GM21619 (cell line): ENCODE measurements at regions not wholly inside any gene's neighbourhood (a gene's known extent, or its start where the extent isn't known, plus 50 kb on each side); places are given as distances from the start of the nearest gene placed in this dataset.
"Not testable (repeated sequence)": the region's sequence is repeated elsewhere in the genome, so short reads cannot be mapped to it uniquely, and the experiment has no call there.

Experiments
- ATAC-seq: cut with Tn5 transposase; IDR thresholded peaks from one replicate; pipeline ENCODE4 v1.9.1; 2021; ENCODE audit not compliant: unreplicated experiment

DNA sequence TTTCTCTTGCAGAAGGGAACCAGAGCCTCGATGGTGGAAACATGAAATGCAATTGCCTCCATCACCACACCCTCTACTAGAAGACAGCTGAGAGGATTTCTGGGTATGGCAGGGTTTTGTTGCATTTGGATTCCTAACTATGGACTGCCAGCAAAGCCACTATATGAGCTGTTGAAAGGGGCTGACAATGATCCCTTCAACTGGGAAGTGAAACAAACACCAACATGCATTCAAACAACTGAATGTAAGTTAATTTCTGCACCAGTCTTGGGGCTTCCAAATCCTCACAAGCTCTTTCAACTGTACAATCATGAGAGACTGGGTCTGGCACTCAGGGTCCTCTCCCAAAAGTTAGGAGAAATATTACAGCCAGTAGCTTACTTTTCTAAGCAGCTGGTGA, 116.7 kb upstream of the PLCL2 start:
- ATAC-seq: no peak

DNA sequence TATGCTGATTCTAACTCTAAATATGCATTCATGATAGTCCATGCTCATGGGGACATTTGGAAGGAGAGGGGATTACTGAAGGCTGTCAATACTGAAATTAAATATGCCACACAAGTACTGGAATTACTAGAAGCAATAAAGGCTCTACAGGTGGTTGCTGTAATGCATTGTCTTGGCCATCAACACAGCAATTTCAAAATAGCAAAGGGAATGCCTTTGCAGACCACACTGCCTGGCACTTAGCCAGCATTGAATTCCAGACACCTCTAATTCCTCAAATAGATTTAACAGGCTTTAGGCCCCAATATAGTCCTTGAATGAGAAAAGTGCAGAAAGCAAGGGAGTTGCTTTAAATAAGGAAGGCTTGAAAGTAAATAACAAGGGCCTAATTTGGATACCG, 115.8 kb upstream of the PLCL2 start:
- ATAC-seq: no peak

DNA sequence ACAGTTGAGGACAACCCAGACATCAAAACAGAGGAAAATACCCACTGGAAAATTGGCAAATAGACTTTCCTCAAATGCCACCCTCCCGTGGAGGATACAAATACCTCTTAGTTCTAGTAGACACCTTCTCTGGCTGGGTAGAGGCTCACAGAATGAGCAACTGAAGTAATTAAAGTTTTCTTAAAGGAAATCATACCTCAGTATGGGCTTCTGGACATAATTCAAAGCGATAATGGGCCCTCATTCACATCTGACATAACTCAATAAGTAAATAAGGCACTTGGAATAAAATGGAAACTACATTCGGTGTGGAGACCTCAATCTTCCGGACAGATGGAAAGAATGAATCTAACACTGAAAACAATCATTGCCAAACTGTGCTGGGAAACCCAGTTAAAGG, 115.2 kb upstream of the PLCL2 start:
- no peak for ATAC-seq

DNA sequence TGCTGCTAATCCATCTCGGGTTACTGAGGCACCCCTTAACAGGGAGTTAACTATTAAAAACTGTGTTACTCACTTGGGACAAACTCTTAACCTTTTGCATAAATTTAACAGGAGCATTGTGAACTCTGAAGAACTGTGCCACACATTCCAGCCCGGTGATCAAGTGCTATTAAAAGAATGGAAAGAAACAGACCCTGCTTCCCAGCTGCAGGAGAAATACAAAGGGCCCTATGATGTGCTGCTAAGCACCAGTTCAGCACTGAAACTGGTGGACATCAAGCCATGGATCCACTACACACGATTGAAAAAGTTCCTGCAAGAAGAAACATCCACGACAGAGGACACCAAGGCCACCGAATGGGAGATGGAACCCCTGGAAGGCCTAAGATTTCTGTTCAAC, 114.7 kb upstream of the PLCL2 start:
- no peak for ATAC-seq

DNA sequence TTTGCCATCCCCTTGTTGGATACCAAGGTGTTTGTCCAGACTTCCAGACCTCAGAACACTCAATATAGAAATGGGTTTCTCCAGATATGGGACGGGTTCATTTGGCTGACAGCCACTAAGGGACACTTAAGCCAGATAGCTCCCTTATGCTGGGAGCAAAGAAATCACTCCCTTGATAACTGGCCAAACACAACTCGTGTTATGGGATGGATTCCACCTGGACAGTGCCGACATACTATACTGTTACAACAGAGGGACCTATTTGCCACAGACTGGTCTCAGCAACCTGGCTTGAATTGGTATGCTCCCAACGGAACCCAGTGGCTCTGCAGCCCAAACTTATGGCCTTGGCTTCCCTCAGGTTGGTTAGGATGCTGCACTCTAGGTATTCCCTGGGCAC, 114.0 kb upstream of the PLCL2 start:
- no peak for ATAC-seq

DNA sequence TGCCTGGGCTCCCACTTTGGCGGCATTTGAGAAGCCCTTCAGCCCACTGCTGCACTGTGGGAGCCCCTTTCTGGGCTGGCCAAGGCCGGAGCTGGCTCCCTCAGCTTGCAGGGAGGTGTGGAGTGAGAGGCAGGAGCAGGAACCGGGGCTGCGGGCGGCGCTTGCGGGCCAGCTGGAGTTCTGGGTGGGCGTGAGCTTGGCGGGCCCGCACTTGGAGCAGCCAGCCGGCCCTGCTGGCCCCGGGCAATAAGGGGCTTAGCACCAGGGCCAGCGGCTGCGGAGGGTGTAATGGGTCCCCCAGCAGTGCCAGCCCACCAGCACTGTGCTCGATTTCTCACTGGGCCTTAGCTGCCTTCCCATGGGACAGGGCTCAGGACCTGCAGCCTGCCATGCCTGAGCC, 111.2 kb upstream of the PLCL2 start:
- ATAC-seq: not testable (repeated sequence)

DNA sequence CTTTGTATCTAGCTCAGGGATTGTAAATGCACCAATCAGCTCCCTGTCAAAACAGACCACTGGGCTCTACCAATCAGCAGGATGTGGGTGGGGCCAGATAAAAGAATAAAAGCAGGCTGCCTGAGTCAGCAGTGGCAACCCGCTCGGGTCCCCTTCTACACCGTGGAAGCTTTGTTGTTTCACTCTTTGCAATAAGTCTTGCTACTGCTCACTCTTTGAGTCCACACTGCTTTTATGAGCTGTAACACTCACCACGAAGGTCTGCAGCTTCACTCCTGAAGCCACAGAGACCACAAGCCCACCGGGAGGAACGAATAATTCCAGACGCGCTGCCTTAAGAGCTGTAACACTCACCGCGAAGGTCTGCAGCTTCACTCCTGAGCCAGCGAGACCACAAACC, 110.2 kb upstream of the PLCL2 start:
- not testable (repeated sequence) for ATAC-seq

DNA sequence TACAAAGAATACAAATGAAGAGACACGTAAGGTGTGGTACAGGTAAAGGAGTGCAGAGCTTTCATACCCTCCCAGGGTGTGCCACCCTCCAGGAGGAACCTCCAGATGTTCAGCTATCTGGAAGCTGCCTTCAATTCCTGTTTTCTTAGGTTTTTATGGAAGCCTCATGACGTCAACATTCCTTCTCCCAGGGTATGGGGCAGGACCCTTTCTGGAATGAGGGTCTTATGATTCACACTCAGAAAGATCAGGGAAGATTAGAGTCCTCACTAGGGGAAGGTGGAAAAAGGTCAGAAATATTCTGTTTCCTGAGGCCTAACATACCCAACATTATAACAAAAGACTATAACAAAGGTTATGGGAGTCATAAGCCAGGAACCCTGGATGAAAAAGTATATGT, 99.8 kb upstream of the PLCL2 start:
- ATAC-seq: no peak

DNA sequence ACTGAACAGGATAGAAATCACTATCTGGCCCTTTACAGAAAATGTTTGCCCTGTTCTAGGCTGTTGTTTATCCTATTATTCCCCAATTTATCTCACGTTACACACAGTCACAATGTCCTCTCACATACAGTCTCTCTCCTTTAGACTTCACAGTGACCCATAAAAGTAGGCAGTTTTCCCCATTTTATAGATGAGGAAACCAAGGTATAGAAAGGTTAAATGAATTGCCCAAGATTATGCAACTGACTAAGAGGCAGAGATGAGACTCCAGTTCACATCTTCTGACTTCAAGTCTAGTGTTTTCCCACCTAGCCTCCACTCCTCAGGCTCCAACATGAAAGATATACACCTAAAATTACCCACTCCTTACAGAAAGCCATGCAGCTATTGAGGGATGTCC, 99.3 kb upstream of the PLCL2 start:
- no peak for ATAC-seq

DNA sequence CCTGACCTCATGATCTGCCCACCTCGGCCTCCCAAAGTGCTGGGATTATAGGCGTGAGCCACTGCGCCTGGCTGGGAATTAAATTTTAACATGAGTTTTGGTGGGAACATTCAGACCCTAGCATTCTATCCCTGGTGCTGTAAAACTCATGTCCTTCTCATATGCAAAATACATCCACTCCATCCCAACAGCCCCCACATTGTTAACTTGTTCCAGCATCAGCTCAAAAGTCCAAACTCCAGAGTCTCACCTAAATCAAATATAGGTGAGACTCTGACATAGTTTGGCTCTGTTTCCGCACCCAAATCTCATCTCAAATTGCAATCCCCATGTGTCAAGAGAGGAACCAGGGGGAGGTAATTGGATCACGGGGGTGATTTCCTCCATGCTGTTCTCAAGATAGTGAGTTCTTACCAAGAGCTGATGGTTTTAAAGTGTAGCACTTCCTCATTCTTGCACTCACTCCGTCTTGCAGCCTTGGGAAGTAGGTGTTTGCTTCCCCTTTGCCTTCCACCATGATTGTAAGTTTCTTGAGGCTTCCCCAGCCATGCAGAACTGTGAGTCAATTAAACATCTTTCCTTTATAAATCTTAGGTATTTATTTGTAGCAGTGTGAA, 96.2 kb upstream of the PLCL2 start:
- no peak for ATAC-seq

DNA sequence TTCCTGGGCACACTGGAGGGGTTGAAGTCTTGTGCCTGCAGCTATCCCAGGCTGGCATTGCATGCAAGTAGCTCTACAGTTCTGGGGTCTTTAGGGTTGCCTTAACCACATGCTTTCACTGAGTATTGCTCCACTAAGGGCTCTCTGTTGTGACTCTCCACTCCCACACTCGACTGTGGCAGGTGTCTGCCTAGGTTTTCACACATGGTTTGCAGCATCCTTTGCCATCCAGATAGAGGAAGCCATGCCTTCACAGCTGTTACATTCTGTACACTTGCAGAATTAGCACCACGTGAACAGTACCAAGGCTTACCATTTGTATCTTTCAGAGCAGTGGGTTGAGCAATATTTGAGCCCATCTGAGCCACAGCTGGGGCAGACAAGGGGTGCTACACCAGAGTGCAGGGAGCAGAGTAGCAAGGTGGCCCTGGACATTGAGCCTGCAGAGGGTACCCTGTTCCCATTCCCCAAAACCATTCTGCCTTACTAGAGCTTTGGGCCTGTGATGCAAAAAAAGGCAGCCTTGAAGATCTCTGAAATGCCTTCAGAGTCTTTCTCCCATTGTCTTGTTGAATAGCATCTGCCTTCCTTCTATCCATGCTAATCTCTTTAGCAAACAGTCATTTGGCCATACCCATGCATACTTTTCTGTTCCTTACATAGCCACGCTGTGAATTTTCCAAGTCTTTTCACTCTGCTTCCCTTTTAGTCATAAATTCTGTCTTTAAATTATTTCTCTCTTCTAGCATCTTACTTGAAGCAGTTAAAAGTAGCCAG, 95.2 kb upstream of the PLCL2 start:
- ATAC-seq: no peak

DNA sequence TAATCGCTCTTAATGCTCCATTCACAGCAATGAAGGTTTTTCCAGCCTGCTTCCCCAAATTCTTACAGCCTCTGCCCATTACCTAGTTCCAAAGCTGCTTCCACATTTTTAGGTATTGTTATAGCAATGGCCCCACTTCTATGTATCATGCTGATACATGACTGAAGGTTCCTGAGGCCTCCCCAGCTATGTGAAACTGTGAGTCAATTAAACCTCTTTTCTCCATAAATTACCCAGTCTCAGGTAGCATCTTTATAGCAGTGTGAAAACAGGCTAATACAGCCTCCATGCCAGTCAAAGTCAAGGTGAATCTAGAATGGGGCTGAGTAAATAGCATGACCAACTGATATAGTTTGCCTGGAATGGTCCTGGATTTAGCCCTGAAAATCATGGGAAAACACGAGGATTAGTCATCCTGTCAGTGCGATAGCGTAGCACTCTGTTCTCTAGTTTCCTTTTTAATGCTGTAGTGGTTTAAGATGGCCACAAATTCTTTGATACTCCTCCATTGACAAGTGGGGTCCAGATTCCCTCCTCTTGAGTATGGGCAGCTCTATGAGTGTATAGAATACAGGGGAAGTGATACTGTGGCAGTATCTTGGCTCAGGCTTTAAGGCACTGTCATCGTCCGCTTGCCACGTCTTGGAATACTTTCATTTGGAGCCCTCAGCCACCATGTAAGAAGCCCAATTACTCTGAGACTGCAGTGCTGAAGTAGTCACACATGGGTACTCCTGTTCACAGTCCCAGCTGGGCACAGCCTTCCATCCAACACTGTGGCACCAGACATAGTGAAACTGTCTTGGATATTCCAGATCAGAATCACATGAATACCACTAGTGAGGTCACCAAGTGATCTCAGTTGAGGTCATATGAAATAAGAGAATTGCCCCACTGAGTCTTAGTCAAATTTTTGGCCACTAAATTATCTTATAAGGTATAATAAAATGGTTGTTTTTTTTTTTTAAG, 94.0 kb upstream of the PLCL2 start:
- no peak for ATAC-seq

DNA sequence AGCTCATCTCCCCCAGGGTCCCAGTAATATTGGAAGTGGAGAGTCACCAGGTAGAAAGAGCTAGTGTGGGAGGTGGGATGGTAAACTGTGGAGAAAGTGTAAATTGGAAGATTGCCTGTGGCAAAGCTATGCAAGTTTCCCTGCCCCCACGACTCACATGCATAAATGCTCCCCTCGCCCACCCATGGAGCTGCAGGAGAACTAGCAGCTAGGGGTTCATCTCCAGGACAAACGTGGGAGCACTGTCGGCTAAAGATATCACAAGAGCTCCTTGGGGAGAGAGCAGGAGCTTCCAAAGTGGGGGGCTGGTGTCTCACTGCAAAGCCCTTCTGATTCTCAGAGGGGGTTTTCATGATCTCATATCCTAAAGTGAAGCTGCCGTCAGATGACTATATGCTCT, 91.4 kb upstream of the PLCL2 start:
- ATAC-seq: no peak

DNA sequence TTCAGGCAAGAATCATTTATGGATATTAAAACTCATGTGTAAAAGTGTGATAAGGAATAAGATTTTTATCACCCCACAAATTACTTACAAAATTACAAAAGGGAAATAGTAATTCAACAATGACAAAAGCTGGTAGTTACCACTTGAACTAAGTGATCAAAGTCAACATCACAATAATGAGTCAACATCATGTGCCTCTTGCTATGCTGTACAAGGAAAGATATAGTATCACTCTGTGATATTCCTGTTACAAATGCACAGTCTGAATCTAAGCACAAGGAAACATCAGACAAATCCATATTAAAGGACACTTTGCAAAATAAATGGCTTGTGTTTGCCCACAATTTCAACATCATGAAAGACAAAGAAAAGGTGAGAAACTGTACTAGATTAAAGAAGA, 90.5 kb upstream of the PLCL2 start:
- no peak for ATAC-seq

DNA sequence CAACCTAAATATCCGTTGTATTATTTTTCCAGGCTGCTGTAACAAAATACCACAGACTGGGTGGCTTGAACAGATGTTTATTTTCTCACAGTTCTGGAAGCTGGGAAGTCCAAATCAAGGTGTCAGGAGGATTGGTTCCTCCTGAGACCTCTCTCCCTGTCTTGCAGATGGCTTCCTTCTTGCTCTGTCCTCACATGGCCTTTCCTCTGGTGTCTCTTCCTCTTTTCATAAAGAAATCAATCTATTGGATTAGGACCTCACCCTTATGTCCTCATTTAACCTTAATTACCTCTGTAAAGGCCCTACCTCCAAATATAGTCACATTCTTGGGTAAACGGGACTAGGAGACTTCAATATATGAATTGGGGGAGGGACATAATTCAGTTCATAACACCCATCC, 89.2 kb upstream of the PLCL2 start:
- ATAC-seq: no peak

DNA sequence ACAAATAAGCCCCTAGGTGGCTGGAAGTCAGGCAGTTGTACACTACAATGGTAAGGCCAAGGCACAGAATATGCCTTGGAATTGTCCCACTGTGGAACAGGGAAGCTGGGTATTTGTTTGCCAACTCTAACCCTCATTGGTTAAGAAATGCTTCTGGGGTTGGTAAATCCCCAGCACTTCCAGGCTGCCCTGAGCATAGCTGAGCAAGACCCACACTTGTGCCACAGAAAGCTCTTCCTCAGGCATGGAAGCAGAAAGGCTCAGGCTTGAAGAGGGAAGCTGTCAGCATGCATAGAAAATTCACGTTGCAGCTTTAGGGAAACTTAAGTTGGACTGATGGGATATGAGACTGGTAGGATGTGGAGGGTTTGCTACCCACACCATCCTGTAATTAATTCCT, 86.9 kb upstream of the PLCL2 start:
- ATAC-seq: no peak

DNA sequence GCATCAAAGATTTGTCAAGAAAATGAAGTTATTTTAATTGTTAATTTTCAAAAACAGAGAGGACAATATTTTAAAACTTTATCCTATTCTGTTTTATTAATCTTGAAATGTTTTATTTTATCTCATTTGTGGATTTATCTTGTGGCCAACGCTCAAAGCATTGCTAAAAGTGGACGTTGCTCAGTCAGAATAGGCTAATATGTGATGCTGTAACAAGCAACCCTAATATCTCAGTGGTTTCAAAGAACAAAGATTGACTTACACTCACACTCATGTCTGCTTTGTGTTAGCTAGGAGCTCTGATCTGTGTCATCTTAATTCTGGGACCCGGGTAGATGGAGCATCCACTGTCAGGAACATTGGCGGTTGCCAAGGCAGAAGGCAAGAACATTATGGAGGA, 86.0 kb upstream of the PLCL2 start:
- no peak for ATAC-seq

DNA sequence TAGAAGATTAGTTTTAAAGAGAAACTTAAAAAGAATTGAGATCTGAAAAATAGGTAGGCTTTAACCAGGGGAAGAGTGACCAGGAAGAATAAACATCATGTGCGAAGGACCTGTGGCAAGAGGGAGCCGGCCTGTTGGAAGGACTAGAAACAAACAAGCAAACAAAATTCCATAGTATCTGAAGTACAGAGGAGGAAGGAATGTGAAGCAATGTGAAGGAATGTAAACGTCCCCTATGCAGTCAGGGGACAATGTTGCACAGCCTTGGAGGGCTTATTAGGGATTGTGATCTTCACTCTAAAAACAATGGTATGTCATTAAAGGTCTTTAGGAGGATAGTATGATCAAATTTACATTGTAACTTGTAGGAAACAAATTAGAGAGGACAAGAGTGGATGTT, 84.4 kb upstream of the PLCL2 start:
- ATAC-seq: no peak

DNA sequence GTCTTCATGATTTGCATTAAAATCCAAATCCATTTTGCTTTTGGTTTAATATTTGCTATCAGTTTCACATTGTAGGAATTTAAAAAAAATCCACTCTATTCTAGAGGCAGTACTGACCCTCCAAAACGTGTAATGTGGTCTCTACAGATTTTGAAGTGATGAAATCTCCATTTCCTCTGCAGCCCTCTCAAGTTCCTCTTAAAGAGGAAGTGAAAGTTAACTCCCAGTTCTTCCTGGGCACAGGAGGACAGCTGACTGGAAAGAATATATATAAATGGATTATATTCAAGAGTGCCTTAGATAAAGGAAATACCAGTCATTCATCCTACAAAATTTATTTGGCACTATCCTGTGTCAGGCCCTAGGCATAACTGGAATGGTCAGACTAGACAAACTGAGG, 83.5 kb upstream of the PLCL2 start:
- no peak for ATAC-seq

DNA sequence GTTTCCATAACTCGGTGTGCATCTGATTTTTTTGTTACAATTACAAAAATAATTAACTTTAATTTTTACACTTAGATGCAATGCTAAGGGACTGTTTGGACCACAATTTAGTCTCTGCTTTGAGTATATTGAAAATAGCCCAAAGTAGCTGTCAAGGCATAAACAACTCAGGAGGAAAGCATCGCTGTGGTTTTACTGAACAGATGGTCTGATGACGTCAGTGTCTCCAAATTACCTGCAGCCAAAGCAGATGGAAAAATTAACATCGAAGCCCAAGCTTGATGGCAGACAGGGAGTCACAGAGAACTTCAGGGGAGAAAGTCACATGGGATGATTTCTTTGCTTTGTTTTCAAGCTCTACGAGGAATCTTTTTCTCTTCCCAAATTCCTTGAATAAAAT, 83.1 kb upstream of the PLCL2 start:
- no peak for ATAC-seq

DNA sequence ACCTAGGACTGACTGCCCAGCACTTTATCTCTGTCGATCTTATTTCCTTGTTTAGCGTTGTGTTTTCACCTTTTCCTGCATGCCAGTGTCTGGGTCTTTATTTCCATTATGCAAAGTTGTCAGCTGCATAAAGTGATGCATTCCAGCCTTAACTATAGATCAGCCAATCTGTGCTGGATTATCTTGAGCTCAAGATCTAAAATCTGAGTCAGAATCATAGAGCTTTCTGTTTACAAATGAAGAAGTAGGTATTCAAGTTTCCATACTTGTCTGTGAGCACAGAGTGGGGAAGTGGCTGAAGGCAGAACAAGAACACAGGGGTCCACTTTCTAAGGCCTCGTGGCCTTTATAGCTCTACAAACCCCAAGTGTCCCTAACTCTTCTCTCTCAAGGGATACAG, 82.4 kb upstream of the PLCL2 start:
- peak; percentile 60 for ATAC-seq

DNA sequence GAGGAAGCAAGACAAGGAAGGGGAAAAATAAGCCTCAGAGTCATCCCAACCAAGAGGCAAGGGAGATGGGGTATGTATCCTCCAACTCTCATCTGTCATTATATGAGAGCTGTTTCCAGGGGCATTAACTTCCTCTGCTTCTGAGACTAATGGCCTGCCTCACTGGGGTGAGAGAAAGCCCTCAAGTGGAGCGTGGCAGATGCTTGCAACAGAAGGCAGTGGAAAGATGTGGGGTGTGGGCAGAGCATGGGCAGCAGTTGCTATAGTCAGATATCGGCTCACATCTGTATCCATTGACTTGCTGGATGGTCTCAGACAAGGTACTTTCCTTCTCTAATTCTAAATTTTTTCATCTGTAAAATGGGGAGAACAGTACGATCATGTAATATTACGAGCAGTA, 81.7 kb upstream of the PLCL2 start:
- ATAC-seq: no peak
